GM23338 (cell line): ENCODE measurements at regions not wholly inside any gene's neighbourhood (a gene's known extent, or its start where the extent isn't known, plus 50 kb on each side); places are given as distances from the start of the nearest gene placed in this dataset.
"Not testable (repeated sequence)": the region's sequence is repeated elsewhere in the genome, so short reads cannot be mapped to it uniquely, and the experiment has no call there.

Source experiments
- CREB1 ChIP-seq: fragments of 250-450 bp; sonication (Bioruptor Pico); IDR thresholded peaks from 2 replicates; pipeline ENCODE4 v1.5.0; 2020; ENCODE audit warnings: low read depth, mild to moderate bottlenecking, moderate library complexity
- EZH2 ChIP-seq: fragments of 200-600 bp; sonication (generic); IDR thresholded peaks from one replicate; pipeline ENCODE4 v1.8.0; 2017; ENCODE audit warnings: antibody characterized with exemption, mild to moderate bottlenecking, low read depth; ENCODE audit not compliant: unreplicated experiment
- EZH2phosphoT487 ChIP-seq: fragments of 200-600 bp; sonication (generic); IDR thresholded peaks from one replicate; pipeline ENCODE4 v1.8.1; 2018; ENCODE audit warnings: antibody characterized with exemption; ENCODE audit not compliant: unreplicated experiment
- JUNB ChIP-seq: IDR thresholded peaks from one replicate; pipeline ENCODE4 v1.6.1; 2016; ENCODE audit warnings: antibody characterized with exemption; ENCODE audit not compliant: unreplicated experiment
- POLR2AphosphoS5 ChIP-seq: IDR thresholded peaks from 2 replicates; pipeline ENCODE4 v1.6.1; 2016; ENCODE audit warnings: antibody characterized with exemption, low read depth
- TF ChIP-seq, protein P1 (sequence below): fragments of 250-450 bp; sonication (Bioruptor Pico); IDR thresholded peaks from 2 replicates; pipeline ENCODE4 v1.5.0; 2020; ENCODE audit warnings: mild to moderate bottlenecking, moderate library complexity
- TF ChIP-seq, protein P2 (sequence below), 2 experiments: fragments of 200-600 bp in 1 of 2; sonication (generic) in 1 of 2; conservative IDR thresholded peaks; 2 replicates each; pipeline versions ENCODE4 v1.5.1 to v1.6.1; 2016 to 2017; ENCODE audit warnings: antibody characterized with exemption in 2 of 2, low read depth in 2 of 2, mild to moderate bottlenecking in 2 of 2, moderate library complexity in 1 of 2
- TF ChIP-seq, protein P3 (sequence below): IDR thresholded peaks from one replicate; pipeline ENCODE4 v1.6.1; 2018; ENCODE audit warnings: antibody characterized with exemption; ENCODE audit not compliant: unreplicated experiment

DNA sequence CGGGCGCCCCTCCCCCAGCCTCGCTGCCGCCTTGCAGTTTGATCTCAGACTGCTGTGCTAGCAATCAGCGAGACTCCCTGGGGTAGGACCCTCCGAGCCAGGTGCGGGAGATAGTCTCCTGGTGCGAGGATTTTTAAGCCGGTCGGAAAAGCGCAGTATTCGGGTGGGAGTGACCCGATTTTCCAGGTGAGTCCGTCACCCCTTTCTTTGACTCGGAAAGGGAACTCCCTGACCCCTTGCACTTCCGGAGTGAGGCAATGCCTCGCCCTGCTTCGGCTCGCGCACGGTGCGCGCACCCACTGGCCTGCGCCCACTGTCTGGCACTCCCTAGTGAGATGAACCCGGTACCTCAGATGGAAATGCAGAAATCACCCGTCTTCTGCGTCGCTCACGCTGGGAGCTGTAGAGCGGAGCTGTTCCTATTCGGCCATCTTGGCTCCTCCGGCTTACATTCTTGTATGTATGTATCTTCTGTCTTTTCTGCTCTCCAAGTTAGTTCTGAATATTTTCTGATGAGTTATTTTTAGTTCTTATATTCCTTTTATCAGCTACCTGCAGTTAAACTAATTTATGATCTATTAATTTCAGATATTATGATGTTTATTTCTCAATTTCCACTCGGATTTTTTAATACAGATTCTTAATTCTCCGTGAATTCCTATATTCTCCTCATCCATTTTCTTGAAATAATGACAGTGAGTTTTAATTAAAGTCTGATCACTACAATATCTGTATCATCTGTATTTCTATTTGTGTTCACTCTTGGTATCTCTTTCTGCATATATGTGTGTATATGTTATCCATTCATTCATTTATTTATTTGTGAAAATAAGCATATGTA, 370.2 kb upstream of the GRM7 start:
- TF ChIP-seq, protein P1, sequence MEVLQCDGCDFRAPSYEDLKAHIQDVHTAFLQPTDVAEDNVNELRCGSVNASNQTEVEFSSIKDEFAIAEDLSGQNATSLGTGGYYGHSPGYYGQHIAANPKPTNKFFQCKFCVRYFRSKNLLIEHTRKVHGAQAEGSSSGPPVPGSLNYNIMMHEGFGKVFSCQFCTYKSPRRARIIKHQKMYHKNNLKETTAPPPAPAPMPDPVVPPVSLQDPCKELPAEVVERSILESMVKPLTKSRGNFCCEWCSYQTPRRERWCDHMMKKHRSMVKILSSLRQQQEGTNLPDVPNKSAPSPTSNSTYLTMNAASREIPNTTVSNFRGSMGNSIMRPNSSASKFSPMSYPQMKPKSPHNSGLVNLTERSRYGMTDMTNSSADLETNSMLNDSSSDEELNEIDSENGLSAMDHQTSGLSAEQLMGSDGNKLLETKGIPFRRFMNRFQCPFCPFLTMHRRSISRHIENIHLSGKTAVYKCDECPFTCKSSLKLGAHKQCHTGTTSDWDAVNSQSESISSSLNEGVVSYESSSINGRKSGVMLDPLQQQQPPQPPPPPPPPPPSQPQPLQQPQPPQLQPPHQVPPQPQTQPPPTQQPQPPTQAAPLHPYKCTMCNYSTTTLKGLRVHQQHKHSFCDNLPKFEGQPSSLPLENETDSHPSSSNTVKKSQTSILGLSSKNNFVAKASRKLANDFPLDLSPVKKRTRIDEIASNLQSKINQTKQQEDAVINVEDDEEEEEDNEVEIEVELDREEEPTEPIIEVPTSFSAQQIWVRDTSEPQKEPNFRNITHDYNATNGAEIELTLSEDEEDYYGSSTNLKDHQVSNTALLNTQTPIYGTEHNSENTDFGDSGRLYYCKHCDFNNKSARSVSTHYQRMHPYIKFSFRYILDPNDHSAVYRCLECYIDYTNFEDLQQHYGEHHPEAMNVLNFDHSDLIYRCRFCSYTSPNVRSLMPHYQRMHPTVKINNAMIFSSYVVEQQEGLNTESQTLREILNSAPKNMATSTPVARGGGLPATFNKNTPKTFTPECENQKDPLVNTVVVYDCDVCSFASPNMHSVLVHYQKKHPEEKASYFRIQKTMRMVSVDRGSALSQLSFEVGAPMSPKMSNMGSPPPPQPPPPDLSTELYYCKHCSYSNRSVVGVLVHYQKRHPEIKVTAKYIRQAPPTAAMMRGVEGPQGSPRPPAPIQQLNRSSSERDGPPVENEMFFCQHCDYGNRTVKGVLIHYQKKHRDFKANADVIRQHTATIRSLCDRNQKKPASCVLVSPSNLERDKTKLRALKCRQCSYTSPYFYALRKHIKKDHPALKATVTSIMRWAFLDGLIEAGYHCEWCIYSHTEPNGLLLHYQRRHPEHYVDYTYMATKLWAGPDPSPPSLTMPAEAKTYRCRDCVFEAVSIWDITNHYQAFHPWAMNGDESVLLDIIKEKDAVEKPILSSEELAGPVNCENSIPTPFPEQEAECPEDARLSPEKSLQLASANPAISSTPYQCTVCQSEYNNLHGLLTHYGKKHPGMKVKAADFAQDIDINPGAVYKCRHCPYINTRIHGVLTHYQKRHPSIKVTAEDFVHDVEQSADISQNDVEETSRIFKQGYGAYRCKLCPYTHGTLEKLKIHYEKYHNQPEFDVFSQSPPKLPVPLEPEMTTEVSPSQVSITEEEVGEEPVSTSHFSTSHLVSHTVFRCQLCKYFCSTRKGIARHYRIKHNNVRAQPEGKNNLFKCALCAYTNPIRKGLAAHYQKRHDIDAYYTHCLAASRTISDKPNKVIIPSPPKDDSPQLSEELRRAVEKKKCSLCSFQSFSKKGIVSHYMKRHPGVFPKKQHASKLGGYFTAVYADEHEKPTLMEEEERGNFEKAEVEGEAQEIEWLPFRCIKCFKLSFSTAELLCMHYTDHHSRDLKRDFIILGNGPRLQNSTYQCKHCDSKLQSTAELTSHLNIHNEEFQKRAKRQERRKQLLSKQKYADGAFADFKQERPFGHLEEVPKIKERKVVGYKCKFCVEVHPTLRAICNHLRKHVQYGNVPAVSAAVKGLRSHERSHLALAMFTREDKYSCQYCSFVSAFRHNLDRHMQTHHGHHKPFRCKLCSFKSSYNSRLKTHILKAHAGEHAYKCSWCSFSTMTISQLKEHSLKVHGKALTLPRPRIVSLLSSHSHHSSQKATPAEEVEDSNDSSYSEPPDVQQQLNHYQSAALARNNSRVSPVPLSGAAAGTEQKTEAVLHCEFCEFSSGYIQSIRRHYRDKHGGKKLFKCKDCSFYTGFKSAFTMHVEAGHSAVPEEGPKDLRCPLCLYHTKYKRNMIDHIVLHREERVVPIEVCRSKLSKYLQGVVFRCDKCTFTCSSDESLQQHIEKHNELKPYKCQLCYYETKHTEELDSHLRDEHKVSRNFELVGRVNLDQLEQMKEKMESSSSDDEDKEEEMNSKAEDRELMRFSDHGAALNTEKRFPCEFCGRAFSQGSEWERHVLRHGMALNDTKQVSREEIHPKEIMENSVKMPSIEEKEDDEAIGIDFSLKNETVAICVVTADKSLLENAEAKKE (CRISPR knock-in tag), result not testable (repeated sequence)
- not testable (repeated sequence) for TF ChIP-seq CREB1 (CRISPR knock-in tag); JUNB; EZH2; POLR2AphosphoS5; EZH2phosphoT487
- TF ChIP-seq, protein P2, sequence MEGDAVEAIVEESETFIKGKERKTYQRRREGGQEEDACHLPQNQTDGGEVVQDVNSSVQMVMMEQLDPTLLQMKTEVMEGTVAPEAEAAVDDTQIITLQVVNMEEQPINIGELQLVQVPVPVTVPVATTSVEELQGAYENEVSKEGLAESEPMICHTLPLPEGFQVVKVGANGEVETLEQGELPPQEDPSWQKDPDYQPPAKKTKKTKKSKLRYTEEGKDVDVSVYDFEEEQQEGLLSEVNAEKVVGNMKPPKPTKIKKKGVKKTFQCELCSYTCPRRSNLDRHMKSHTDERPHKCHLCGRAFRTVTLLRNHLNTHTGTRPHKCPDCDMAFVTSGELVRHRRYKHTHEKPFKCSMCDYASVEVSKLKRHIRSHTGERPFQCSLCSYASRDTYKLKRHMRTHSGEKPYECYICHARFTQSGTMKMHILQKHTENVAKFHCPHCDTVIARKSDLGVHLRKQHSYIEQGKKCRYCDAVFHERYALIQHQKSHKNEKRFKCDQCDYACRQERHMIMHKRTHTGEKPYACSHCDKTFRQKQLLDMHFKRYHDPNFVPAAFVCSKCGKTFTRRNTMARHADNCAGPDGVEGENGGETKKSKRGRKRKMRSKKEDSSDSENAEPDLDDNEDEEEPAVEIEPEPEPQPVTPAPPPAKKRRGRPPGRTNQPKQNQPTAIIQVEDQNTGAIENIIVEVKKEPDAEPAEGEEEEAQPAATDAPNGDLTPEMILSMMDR (conservative IDR thresholded peaks at IDR 0.05; ENCODE audit: low read depth in 2 of 2), result not testable (repeated sequence)
- TF ChIP-seq, protein P3, sequence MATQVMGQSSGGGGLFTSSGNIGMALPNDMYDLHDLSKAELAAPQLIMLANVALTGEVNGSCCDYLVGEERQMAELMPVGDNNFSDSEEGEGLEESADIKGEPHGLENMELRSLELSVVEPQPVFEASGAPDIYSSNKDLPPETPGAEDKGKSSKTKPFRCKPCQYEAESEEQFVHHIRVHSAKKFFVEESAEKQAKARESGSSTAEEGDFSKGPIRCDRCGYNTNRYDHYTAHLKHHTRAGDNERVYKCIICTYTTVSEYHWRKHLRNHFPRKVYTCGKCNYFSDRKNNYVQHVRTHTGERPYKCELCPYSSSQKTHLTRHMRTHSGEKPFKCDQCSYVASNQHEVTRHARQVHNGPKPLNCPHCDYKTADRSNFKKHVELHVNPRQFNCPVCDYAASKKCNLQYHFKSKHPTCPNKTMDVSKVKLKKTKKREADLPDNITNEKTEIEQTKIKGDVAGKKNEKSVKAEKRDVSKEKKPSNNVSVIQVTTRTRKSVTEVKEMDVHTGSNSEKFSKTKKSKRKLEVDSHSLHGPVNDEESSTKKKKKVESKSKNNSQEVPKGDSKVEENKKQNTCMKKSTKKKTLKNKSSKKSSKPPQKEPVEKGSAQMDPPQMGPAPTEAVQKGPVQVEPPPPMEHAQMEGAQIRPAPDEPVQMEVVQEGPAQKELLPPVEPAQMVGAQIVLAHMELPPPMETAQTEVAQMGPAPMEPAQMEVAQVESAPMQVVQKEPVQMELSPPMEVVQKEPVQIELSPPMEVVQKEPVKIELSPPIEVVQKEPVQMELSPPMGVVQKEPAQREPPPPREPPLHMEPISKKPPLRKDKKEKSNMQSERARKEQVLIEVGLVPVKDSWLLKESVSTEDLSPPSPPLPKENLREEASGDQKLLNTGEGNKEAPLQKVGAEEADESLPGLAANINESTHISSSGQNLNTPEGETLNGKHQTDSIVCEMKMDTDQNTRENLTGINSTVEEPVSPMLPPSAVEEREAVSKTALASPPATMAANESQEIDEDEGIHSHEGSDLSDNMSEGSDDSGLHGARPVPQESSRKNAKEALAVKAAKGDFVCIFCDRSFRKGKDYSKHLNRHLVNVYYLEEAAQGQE, result not testable (repeated sequence)
